GM19035 (cell line): ENCODE measurements at regions not wholly inside any gene's neighbourhood (a gene's known extent, or its start where the extent isn't known, plus 50 kb on each side); places are given as distances from the start of the nearest gene placed in this dataset.

Source experiments
- ATAC-seq: cut with Tn5 transposase; IDR thresholded peaks from one replicate; pipeline ENCODE4 v1.9.1; 2021; ENCODE audit not compliant: unreplicated experiment

DNA sequence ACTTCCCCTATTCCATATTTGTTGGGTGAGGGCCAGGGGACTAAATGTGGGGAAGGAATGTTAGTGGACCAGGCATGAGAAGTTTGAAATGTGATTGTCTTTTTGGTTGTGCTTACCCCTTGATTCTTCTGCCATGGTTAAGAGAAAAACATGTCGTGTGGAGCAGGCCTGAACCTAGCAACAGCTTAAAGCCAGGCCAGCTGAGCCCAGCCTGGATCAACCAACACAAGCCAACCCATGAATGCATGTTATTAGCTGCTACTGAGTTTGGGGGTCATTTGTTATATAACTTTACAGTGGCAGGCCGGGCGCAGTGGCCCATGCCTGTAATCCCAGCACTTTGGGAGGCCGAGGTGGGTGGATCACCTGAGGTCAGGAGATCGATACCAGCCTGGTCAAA is 52.4 kb upstream of the TRIO start:
- ATAC-seq = no peak

DNA sequence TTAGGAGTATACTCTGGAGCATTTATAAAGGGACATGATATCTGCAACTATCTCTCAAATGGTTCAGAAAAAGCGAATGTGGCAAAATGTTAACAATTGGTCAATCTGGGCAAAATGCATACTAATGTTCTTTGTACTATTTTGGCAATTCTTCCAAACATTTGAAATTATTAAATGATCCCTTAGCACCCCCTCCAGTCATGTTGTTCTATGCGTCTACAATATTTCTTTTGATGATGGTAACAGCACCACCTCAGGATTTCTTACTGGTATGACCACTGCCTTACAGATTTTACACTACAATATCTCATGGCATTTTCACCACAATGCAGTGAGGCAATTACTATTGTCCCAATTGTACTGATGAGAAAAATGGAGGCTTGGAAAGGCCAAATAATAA is 52.9 kb upstream of the TRIO start:
- ATAC-seq = no peak

DNA sequence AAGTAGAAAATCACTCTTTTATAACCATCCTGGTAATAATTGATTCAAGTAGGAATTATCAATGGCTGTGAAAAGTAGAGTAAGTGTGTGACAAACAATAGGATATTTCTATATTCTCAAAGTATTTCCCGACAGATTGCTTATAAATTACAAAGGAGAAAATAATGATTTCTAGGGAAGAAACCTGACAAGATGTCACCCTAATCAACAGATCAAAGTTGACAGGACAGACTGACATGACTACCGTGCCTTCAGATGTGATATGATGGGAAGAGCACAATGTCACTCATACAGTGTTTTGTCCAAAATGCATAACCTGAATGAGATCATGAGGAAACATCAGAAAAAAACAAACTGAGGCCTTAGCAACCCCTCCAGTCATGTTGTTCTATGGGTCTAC is 53.9 kb upstream of the TRIO start:
- no peak for ATAC-seq

DNA sequence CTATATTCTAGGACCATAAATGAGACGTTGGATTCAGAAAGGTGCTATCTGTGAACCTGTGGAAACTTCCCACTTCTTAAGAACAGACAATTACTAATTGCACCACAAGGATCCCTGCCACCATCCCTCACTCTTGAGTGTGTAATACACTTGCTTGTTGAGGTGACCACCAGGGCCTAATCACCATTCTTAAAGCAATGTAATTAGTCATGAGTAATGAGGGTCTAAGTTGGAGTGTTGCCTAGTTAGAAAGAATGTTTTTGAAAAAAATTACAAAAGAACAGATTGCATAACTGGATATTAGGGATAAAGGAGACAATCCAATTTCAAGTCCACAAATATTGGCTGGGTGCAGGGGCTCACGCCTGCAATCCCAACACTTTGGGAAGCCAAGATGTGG is 56.9 kb upstream of the TRIO start:
- no peak for ATAC-seq

DNA sequence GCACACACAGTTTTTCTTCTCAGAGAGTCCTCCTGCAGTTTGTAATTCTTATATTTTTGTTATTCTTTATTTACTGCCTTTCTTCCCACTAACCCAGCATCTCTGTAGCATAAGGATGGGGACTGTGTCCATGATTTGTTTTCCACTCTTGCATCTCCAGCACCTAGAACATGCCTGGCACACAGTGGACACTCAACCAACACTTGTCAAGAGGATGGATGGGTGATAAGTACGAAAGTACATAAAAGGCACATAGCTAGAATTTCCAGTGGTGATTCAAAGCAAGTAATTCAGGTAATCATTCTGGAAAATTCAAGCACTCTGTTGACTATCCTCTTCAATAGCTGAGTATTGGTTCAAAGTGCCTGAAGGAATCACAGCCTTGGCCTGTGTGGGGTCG is 60.2 kb upstream of the TRIO start:
- no peak for ATAC-seq

DNA sequence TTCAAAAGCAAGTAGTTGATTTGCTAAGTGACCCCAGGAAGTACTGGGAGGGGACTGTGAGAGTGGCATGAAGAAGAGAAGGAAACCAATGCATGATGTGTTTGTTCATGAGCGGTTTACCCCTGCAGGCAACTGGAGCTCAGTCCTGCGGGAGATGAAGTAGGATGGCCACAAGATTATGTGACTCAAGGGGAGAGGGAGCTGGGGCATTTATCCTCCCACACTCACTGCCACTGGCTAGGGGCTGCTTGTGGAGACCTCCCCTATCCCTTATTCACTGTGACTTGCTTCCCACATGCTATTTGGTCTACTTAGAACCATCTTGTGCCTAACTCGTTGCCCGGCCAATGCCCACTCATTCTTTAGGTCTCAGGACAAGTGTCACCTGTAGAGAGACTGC is 60.6 kb upstream of the TRIO start:
- ATAC-seq = no peak

DNA sequence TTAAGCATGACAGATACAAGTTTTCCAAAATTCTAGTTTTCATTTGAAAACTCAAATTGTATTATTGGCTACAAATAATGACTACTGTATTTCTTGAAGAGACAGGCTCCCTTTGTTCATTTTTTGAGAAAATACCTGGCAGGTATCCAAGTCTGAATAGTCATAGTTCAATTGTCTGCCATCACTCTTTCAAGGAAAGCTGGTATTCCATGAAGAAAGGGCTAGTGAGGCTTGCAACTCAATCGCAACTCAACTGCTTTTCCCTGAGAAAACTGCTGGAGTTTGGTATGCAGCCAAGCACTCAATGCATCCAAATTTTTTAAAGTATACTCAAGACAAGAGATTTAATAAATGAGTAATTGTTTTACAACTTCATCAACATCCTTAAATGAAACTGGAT is 61.4 kb upstream of the TRIO start:
- no peak for ATAC-seq

DNA sequence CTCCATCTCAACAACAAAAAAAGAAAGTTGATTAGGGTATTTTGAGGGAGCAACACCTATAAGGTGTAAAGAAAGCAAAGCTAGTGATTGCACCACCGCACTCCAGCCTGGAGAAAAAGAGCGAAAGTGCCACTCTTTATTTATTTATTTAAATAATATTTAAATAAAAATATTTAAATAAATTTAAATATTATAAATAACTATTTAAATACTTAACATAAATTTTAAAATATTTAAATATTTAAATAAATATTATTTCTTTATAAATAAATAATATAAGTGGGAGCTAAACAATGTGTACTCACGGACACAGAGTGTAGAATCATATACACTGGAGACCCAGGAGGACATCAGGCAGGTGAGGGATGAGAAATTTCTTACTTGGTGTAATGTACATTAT is 64.4 kb upstream of the TRIO start:
- no peak for ATAC-seq

DNA sequence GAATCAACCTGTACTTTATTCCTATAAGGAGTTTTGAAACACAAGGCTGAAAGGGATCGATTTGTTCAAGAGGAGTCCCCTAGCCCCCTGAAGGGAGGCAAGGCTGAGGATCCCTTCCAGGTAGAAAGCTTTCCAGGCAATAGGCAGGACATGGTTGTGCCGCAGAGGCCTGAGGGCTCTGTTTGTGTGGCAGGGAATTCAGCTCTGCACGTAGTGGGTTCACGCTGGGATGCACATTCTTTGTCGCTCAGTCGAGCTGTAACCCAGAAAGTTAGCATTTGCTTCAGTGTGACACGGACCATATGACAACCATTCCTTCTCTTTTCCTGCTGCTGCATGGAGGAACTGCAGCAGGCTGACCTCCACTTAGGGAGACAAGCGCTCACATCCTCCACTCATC is 65.6 kb upstream of the TRIO start:
- no peak for ATAC-seq

DNA sequence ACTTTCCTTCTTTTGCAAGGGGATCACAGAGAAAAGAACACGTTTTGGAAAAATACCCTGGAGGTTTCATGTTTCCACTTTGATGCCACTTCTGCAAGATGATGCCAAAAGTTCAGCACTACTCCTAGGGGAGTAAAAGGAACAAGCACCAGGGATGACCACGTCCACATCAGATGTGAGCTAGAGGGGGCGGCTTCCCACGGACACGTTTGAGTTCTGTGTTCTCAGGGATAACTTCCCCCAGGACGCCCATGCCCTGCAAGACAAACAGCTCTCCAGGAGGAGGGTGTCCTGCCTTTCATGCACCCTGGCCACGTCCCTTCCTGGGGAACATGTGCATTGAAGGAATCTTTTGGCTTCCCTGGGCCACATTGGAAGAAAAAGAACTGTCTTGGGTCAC is 66.6 kb upstream of the TRIO start:
- ATAC-seq = no peak

DNA sequence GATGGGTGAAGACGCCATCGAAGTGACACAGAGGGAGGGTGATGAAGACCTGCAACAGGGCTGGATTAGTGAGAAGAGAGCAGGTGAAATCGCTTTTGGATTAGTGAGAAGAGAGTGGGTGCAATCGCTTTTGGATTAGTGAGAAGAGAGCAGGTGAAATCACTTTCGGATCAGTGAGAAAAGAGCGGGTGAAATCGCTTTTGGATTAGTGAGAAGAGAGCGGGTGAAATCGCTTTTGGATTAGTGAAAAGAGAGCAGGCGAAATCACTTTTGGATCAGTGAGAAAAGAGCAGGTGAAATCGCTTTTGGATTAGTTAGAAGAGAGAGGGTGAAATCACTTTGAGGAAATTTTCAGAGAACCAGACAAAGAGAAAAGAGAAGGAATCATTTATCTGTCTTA is 67.2 kb upstream of the TRIO start:
- ATAC-seq = no peak

DNA sequence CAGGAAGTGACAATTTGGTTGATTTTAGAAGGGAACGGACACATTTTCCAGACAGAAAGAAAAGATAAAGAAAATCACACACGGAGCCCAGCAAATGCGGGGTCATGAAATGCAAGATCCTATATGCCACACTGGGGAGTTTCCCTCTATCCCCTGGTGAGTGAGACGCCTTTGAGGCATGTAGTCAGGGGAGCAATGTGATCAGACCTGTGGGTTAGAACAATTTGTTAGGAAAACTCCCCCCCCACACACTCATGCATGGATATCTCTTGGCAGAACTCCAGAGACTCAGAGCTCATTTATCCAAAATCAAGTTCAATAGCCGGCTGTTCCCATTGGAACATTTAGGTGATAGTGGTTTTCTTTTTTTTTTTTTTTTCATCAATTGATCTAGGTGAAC is 71.7 kb upstream of the TRIO start:
- ATAC-seq = no peak

DNA sequence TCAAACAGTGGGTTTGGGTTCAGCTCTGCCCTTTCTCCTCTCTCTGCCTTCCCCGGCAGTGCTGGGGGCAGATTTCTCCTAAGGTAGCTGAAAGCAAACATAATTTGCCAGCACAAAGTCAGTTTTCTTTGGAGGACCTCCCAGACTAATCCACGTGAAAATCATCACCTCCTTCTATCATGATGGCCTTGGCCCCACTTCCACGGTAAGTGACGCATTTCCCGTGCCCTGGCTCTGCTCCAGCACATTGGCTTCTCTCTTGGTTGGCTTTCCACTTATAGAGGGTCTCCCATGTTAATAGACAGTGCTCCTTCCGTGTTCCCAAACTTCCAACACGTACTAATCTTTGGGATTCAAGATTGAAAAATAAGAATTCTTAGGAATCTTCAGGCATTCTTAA is 74.1 kb upstream of the TRIO start:
- no peak for ATAC-seq

DNA sequence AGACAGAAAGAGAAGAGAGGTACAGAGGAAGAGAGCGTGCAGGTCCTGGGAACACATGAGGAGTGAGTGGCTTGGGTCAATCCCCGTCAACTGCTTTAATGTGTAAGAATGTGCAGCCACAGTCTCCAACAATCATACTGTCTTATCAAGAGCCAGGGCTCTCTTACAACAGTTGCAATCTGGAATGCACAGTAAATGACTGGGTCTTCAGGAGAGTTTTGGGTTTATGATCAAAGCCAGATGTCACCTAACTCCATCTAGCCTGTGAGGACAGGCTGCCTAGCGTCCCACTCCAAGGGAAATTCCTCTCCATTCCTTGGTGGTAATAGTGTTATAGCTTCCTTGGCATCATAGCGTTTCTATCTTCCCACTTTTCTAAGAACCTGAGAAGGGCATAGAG is 75.0 kb upstream of the TRIO start:
- no peak for ATAC-seq

DNA sequence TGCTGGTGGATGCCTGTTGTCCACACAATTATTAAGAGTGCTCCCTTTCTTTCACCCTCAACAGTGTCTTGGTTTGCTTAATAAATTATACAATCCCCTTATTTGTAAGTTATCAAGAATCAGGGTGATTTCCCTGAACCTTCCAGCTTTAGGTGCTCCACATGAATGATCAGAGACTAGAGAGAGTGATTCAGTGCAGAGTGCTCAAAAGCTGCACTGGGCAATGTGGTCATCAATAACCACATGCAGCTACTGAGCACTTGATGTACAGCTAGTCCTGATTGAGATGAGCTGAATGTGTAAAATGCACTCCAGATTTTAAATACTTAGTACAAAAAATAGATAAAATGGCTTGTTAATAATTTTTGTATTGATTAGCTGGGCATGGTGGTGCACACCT is 76.8 kb upstream of the TRIO start:
- ATAC-seq = no peak

DNA sequence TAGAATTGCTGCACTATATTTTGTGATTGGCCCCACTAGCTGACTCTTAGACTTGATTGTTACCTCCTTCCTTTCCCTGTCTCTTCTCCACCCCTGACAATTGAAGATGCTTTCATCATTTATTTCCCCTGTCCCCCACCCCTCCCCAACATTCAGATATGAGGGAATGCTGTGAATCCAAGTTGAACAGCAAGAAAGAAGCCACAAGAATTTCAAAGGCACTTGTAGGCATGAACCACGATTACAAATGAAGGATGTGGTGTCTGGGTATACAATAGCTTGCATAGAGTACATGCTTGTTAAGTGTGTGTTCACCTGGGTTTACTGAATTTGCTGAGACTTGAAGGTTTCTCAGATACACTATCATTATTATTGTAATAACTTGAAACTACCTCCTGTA is 78.3 kb upstream of the TRIO start:
- no peak for ATAC-seq

DNA sequence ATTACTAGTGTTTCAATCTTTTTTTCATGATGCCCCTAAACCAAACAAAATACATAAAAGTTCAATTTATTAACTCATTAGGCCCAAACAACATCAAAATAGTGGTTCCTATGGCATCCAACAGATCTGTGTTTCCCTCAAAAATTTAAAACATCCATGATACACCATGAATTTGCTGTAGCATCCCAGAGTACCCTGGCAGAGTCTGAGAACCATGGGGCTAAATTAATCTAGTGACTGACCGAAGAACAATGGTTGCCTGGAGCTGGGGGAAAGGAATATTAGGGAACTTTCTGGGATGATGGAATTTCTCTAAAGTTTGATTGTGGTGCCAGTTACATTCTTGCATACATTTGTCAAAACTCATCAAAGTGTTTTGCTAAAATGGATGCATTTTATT is 79.5 kb upstream of the TRIO start:
- ATAC-seq = no peak

DNA sequence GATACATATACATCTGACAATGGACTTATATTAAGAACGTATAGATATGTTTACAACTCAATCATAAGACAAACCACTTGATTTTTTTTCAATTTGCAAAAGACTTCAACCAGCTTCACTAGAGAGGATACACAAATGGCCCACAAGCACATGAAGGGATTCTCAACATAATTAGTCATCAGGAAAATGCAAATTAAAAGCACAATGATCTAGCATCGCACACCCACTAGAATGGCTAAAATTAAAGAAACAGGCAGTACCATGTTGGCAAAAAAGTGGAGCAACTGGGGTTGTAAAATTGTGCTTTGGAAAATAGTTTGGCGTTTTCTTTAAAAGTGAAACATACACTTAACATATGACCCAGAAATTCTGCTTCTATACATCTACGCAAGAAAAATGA is 80.0 kb upstream of the TRIO start:
- ATAC-seq = no peak

DNA sequence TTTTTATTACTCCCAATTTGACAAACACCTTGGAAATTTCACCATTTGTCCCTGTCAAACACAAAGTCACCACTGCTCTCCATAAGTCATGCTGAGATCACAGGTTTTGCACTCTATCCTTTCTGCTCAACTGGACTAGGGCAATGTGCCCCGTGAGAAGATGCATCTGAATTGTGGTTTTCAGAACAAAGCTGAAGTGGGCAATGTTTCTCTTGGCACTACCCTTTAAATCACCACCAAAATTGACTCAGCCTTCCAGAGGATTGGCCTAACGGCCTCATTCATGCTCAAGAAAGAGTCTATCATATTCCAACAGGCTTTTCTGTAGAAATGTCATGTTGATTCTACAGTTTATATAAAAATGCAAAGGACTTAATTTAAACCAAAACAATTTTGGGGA is 81.0 kb upstream of the TRIO start:
- ATAC-seq = no peak

DNA sequence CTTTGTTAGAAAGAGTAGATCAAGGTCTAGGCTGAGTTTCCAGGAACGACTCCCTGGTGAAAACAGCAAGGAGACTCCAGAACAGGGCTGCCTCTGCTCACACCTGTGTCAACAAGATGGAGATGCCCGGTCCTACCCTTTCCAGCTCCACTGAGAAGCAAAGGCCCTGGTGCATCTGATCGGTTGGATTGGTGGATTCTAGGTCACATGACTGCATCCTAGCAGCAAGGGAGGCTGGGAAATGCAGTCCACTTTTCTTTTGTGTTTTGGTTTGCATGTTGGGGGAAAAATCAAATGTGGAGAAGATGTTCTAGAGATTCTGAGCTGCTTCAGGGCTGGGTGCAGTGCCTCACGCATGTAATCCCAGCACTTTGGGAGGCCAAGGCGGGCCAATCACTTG is 82.0 kb upstream of the TRIO start:
- no peak for ATAC-seq

DNA sequence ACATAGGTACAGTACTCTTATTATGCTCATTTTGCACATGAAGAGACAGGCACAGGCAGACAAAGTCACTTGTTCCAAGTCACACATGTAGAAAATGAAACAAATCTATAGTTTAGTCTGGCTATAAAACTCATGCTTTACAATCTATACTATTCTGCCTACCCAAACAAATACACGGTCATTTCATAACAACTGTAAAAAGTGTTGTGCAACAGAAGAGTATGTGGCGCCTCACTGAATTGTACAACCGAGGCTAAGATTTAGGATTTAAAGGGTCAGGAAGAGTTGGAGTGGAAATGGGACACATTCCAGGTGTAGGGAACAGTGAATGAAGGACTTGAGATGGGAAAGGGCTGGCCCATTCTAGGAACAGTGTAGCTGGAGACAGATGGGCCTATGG is 82.9 kb upstream of the TRIO start:
- ATAC-seq = no peak

DNA sequence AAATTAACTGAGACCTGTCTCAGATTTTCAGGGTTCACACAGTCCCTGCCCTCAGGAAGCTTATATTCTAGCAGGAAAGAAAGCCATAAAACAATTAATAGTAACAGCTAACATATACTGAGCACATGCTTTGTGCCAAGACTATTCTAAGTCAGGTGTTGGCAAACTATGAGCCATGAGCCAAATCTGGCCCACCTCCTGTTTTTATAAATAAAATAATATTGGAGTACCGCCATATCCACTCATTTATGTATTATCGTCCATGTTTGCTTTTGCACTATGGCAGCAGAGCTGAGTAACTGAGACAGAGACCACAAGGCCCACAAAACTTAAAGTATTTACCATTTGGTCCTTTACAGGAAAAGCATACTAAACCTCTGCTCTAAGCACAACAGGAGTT is 83.3 kb upstream of the TRIO start:
- no peak for ATAC-seq

DNA sequence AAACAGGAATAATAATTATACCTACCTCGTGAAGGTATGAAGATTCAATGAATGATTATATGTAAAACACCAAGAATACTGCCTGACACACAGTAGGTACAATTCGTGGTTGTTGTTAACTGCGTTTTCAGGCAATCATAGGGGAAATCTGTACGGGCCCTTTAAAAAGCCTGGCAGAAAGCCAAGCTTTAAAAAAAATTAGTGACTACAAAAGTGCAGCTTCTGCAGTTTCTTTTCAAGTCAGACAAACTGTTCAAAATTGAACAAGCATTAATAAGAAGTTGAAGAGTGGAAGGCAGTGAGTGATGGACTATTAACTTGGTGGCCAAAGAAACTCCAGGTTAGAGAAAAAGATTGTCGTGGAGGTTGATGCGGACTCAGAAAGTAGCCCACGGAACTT is 85.9 kb upstream of the TRIO start:
- no peak for ATAC-seq

DNA sequence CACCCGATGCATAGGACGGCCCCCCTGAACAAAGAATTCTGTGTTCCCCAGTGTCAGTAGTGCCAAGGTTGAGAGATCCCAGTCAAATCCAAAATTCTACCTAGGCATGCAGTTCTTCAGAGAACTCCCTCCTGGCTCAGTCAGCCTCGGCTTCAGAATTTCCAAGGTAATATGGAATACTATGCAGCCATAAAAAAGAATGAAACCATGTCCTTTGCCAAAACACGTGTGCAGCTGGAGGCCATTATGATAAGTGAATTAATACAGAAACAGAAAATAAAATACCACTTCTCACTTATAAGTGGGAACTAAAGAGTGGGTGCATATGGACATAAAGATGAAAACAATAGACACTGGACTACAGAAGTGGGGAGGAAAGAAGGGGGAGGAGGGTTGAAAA is 87.1 kb upstream of the TRIO start:
- ATAC-seq = no peak
